GM18907 (cell line): ENCODE measurements at regions not wholly inside any gene's neighbourhood (a gene's known extent, or its start where the extent isn't known, plus 50 kb on each side); places are given as distances from the start of the nearest gene placed in this dataset.

Experiments
- ATAC-seq: cut with Tn5 transposase; IDR thresholded peaks from one replicate; pipeline ENCODE4 v1.9.1; 2021; ENCODE audit warnings: mild to moderate bottlenecking, moderate library complexity; ENCODE audit not compliant: unreplicated experiment

GRCh38 chr11:133723056-133723455, 122.3 kb downstream of the SPATA19 start:
- no peak for ATAC-seq

- no peak for ATAC-seq
These were observed 124.4 kb downstream of the SPATA19 start for GRCh38 chr11:133720951-133721350.

GRCh38 chr11:133719532-133720235, 125.6 kb downstream of the SPATA19 start:
- ATAC-seq: no peak

GRCh38 chr11:133718831-133719230, 126.5 kb downstream of the SPATA19 start:
- no peak for ATAC-seq

- ATAC-seq: no peak
These were observed 127.1 kb downstream of the SPATA19 start for GRCh38 chr11:133718238-133718637.

GRCh38 chr11:133716602-133717001, 128.7 kb downstream of the SPATA19 start:
- no peak for ATAC-seq

GRCh38 chr11:133715602-133716001, 129.7 kb downstream of the SPATA19 start:
- ATAC-seq: no peak

GRCh38 chr11:133714471-133715375, 130.6 kb downstream of the SPATA19 start:
- no peak for ATAC-seq

GRCh38 chr11:133713844-133714243, 131.5 kb downstream of the SPATA19 start:
- no peak for ATAC-seq

- ATAC-seq: no peak
These were observed 131.9 kb downstream of the SPATA19 start for GRCh38 chr11:133713406-133713805.

GRCh38 chr11:133712051-133712560, 133.2 kb downstream of the SPATA19 start:
- ATAC-seq: no peak

- no peak for ATAC-seq
These were observed 133.8 kb downstream of the SPATA19 start for GRCh38 chr11:133711545-133711944.

- no peak for ATAC-seq
These were observed 134.6 kb downstream of the SPATA19 start for GRCh38 chr11:133710681-133711240.

GRCh38 chr11:133710241-133710640, 135.1 kb downstream of the SPATA19 start:
- no peak for ATAC-seq

- no peak for ATAC-seq
These were observed 136.7 kb downstream of the SPATA19 start for GRCh38 chr11:133708547-133709051.

- no peak for ATAC-seq
These were observed 138.2 kb downstream of the SPATA19 start for GRCh38 chr11:133706925-133707794.

- no peak for ATAC-seq
These were observed 139.4 kb downstream of the SPATA19 start for GRCh38 chr11:133705873-133706272.

GRCh38 chr11:133705074-133705648, 140.2 kb downstream of the SPATA19 start:
- ATAC-seq: no peak

GRCh38 chr11:133699071-133699470, 146.2 kb downstream of the SPATA19 start:
- ATAC-seq: no peak

GRCh38 chr11:133698654-133699053, 146.7 kb downstream of the SPATA19 start:
- no peak for ATAC-seq
